ENCODE measurements at regions not wholly inside any gene's neighbourhood (a gene's known extent, or its start where the extent isn't known, plus 50 kb on each side); places are given as distances from the start of the nearest gene placed in this dataset.

GRCh38 chr5:2506603-2507002, 244.9 kb downstream of the IRX2 start:
- in situ Hi-C loops (cut with MboI; ENCODE audit: low sequenced_read_pairs), result no loop called here

- in situ Hi-C loops (cut with MboI; ENCODE audit: low sequenced_read_pairs), result no loop called here
These were observed 246.3 kb downstream of the IRX2 start for GRCh38 chr5:2505217-2505616.

GRCh38 chr5:2502970-2503594, 248.4 kb downstream of the IRX2 start:
- in situ Hi-C loops (cut with MboI; ENCODE audit: low sequenced_read_pairs), result no loop called here

- in situ Hi-C loops (cut with MboI; ENCODE audit: low sequenced_read_pairs), result no loop called here
These were observed 251.6 kb downstream of the IRX2 start for GRCh38 chr5:2499917-2500316.

GRCh38 chr5:2496891-2497290, 254.6 kb downstream of the IRX2 start:
- in situ Hi-C loops (cut with MboI; ENCODE audit: low sequenced_read_pairs), result no loop called here

DNA sequence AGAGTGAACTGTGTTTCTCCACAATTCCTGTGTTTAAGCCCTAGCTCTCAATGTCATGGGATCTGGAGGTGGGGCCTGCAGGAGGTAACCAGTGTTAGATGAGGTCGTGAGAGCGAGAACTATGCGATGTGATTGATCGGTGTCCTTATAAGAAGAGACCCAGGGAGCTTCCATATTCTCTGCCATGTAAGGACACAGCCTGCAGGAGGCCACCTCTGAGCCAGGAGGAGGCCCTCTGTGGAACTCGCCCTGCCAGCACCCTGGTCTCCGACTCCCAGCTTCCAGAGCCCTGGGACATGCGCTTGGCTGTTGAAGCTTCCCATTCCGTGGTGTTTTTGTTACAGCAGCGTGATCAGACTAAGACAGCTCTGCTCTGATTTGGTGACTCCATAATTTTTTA, 255.4 kb downstream of the IRX2 start:
- in situ Hi-C loops (cut with MboI; ENCODE audit: low sequenced_read_pairs), result no loop called here

- in situ Hi-C loops (cut with MboI; ENCODE audit: low sequenced_read_pairs), result no loop called here
These were observed 258.1 kb downstream of the IRX2 start for GRCh38 chr5:2493356-2493755.

GRCh38 chr5:2492476-2492875, 259.0 kb downstream of the IRX2 start:
- in situ Hi-C loops (cut with MboI; ENCODE audit: low sequenced_read_pairs), result no loop called here

GRCh38 chr5:2491846-2492245, 259.6 kb downstream of the IRX2 start:
- in situ Hi-C loops (cut with MboI; ENCODE audit: low sequenced_read_pairs), result no loop called here

DNA sequence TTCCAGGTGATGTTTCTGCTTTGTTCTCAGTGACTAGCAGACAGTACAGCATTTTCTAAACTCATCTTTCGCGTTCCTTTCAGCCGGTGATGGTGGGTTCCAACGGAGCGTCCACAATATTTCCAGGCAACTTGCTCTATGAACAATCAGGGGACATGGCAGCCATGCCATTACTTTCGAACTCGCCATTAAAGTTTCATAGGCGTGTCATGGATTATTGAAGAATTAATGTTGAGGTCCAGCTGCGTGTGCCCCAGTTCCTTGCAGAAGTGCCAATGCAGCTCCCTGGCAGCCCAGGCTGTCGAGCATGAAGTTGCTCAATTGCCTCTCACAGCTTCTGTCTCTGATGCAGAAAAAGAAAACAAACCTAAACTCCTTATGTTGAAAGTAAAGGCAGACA, 262.2 kb downstream of the IRX2 start:
- in situ Hi-C loops (cut with MboI; ENCODE audit: low sequenced_read_pairs), result no loop called here

GRCh38 chr5:2488593-2488992, 262.9 kb downstream of the IRX2 start:
- in situ Hi-C loops (cut with MboI; ENCODE audit: low sequenced_read_pairs), result no loop called here

GRCh38 chr5:2487152-2487763, 264.2 kb downstream of the IRX2 start:
- in situ Hi-C loops (cut with MboI; ENCODE audit: low sequenced_read_pairs), result no loop called here

- in situ Hi-C loops (cut with MboI; ENCODE audit: low sequenced_read_pairs), result no loop called here
These were observed 265.1 kb downstream of the IRX2 start for GRCh38 chr5:2486373-2486772.

- in situ Hi-C loops (cut with MboI; ENCODE audit: low sequenced_read_pairs), result no loop called here
These were observed 268.7 kb downstream of the IRX2 start for GRCh38 chr5:2482778-2483177.

DNA sequence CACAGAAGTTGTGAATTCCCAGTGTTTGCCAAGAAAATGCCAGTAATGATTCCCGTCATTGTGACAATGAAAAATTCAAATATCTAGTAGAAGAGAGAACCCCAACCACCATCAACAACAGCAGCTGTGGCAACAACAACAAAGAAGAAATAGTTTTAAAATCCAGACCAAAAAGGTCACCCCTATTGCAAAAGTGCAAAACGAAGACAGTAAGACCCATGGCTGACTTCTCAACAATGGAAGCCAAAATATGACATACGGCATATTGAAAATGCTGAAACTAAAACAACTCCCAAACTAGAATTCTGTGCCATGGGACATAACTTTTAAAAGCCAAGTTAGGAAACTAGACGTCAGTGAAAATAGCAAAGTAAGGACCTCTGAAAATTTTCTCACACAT, 270.6 kb downstream of the IRX2 start:
- in situ Hi-C loops (cut with MboI; ENCODE audit: low sequenced_read_pairs), result no loop called here

- in situ Hi-C loops (cut with MboI; ENCODE audit: low sequenced_read_pairs), result no loop called here
These were observed 275.6 kb downstream of the IRX2 start for GRCh38 chr5:2475902-2476301.

DNA sequence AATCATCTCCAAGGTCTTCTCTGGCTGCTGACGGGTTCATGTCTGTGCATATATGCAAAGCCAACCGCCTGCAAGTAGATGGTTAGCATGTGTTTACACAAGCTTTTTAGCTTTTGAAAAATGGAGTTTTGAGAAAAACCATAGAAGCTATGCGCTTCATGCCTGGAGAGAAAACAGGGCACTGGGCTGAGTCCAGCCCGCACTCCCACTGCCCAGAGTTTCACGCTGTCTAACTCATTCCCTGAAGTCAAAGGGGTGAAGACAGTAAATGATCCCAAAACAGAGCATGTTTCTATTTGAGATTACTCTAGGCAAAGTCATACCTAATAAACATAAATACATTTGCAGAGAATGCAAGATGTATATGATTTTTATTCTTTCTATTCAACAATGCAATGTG, 278.8 kb downstream of the IRX2 start:
- in situ Hi-C loops (cut with MboI; ENCODE audit: low sequenced_read_pairs), result no loop called here

GRCh38 chr5:2471152-2471879, 280.2 kb downstream of the IRX2 start:
- in situ Hi-C loops (cut with MboI; ENCODE audit: low sequenced_read_pairs), result no loop called here

GRCh38 chr5:2466966-2467365, 284.5 kb downstream of the IRX2 start:
- in situ Hi-C loops (cut with MboI; ENCODE audit: low sequenced_read_pairs), result no loop called here

GRCh38 chr5:2465383-2465782, 286.1 kb downstream of the IRX2 start:
- in situ Hi-C loops (cut with MboI; ENCODE audit: low sequenced_read_pairs), result no loop called here

DNA sequence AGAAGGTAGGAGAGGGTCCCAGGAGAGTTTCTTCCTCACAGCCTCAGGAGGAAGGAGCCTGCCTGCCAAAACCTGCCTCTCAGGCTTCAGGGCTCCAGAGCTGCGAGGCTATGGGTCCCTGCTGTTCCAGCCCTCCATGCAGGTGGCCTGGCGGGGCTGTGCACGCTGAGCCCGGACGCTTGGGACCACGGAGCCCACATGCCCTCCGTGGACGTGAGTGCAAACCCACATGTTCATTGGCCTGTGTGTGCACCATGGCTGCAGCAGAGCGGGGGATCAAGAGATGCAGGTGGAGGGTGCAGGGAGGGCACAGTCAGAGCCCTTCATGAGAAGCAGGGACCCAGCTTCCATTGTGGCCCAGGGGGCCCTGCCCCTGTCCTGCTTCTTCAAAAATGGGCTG, 287.3 kb downstream of the IRX2 start:
- in situ Hi-C loops (cut with MboI; ENCODE audit: low sequenced_read_pairs), result no loop called here

Data from HL-60/S4 (cell line).